NOMO-1 treated with DMSO at 0.1 percent for 48 hours (cell line): ENCODE measurements at regions not wholly inside any gene's neighbourhood (a gene's known extent, or its start where the extent isn't known, plus 50 kb on each side); places are given as distances from the start of the nearest gene placed in this dataset.

ENCODE experiments used
- DNase-seq: peaks from one replicate; lab custom pipeline; 2025; ENCODE audit not compliant: unreplicated experiment; lab: John Stamatoyannopoulos, UW

GRCh38 chr7:130960208-130960988 is 226.4 kb upstream of the KLF14 start:
- peak; percentile 82 for DNase-seq

- DNase-seq, result peak; percentile 40
These were observed 227.2 kb upstream of the KLF14 start for GRCh38 chr7:130961128-130961601.

GRCh38 chr7:130962109-130962508 is 228.1 kb upstream of the KLF14 start:
- DNase-seq, result no peak

- DNase-seq, result no peak
These were observed 229.3 kb upstream of the KLF14 start for GRCh38 chr7:130963339-130963738.

GRCh38 chr7:130965515-130965914 is 231.5 kb upstream of the KLF14 start:
- DNase-seq, result no peak

GRCh38 chr7:130966246-130967009 is 232.4 kb upstream of the KLF14 start:
- DNase-seq, result no peak

GRCh38 chr7:130970196-130970595 is 236.2 kb upstream of the KLF14 start:
- DNase-seq, result no peak

- DNase-seq, result no peak
These were observed 236.7 kb upstream of the KLF14 start for GRCh38 chr7:130970696-130971095.

- no peak for DNase-seq
These were observed 237.3 kb upstream of the KLF14 start for GRCh38 chr7:130971297-130971696.

GRCh38 chr7:130972201-130972600 is 238.2 kb upstream of the KLF14 start:
- no peak for DNase-seq

- no peak for DNase-seq
These were observed 239.6 kb upstream of the KLF14 start for GRCh38 chr7:130973637-130974036.

- no peak for DNase-seq
These were observed 240.2 kb upstream of the KLF14 start for GRCh38 chr7:130974169-130974568.

- no peak for DNase-seq
These were observed 240.8 kb upstream of the KLF14 start for GRCh38 chr7:130974794-130975193.

GRCh38 chr7:130975731-130976130 is 241.7 kb upstream of the KLF14 start:
- DNase-seq, result no peak

GRCh38 chr7:130982160-130982638 is 248.2 kb upstream of the KLF14 start:
- peak; percentile 5 for DNase-seq

GRCh38 chr7:130982651-130983050 is 248.6 kb upstream of the KLF14 start:
- no peak for DNase-seq

GRCh38 chr7:130985361-130985760 is 251.4 kb upstream of the KLF14 start:
- no peak for DNase-seq

GRCh38 chr7:130986261-130986690 is 252.3 kb upstream of the KLF14 start:
- no peak for DNase-seq

- DNase-seq, result no peak
These were observed 253.1 kb upstream of the KLF14 start for GRCh38 chr7:130987092-130987491.

GRCh38 chr7:130988443-130988842 is 254.4 kb upstream of the KLF14 start:
- no peak for DNase-seq

GRCh38 chr7:130989101-130989795 is 255.2 kb upstream of the KLF14 start:
- no peak for DNase-seq
